ENCODE measurements at regions not wholly inside any gene's neighbourhood (a gene's known extent, or its start where the extent isn't known, plus 50 kb on each side); places are given as distances from the start of the nearest gene placed in this dataset.

DNA sequence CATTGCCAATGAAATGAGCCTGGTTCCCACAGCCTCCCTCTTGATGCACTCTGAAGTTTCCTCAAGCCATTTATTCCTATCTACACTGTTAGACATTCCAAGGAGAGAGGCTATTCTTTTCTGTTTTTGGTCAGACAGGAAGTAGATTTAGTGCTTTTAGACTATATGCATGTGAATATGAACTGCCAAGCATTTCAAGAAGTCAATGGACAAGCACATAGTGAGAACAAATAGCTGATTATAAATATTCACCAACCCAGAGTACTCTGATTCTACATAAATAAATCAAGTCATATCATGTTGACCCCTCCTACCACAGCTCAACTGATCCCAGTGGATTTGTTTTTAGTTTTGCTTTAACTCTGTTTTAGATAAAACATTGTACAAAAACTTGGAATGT lies 412.5 kb upstream of the RARB start:
- no peak for DNase-seq

GRCh38 chr3:25018909-25019308 lies 409.2 kb upstream of the RARB start:
- DNase-seq, result no peak

DNA sequence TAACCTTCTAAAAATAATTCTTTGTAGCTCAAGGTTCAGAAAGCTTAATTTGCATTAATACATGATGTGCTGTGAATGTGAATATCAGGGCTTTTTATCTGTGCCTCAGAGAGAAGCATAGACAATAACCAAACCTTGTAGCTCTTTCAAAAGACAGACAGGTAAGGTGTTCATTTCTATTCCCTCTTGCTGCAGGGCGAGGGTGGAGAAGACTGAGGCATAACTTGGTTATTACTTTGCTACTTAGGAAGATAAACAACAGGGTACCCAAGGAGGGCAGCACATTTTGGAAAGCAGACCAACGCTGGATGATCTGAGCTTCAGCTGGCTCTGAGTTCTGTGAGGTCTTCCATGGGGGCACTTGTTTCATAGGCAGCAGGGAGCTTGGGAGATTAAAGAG lies 408.6 kb upstream of the RARB start:
- no peak for DNase-seq

GRCh38 chr3:25021816-25022215 lies 406.2 kb upstream of the RARB start:
- DNase-seq, result no peak

DNA sequence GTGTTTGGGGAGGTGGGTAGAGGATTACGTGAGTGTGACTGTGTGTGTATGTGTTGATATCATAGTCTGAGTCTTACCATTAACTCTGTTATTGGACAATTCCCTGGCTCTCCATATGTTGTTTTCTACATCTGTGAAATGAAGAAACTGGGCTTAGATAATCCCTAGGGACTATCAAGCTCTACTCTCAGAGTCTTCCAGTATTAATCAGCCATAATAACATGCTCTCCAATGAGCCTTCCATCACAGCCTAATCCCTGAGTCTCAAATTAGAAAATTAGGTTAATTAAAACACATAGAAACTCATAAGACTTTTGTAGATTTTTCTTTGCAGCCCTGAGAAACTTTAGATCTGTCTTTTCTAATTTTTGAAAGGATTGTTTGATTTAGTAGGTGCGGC lies 404.2 kb upstream of the RARB start:
- no peak for DNase-seq

GRCh38 chr3:25025236-25025635 lies 402.8 kb upstream of the RARB start:
- DNase-seq, result no peak

- no peak for DNase-seq
These were observed 400.4 kb upstream of the RARB start for GRCh38 chr3:25027650-25028049.

DNA sequence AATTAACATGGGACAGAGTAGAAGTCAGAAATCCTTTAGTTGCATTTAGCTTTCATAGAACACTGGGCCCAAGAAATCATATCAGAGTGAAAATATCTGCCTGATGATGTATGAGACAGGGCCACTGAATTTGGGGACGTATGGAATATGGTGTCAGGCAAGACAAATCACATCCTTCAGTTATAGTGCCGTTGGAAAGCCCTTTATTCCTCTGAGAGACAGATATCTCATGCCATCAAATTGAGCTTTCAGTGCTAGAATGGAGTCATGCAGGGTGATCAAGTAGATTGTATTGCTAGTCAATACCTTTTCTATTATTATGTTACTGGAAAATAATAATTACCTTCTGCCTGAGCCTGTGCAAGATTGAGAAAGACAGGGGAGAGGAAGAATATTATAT lies 398.2 kb upstream of the RARB start:
- DNase-seq, result no peak

DNA sequence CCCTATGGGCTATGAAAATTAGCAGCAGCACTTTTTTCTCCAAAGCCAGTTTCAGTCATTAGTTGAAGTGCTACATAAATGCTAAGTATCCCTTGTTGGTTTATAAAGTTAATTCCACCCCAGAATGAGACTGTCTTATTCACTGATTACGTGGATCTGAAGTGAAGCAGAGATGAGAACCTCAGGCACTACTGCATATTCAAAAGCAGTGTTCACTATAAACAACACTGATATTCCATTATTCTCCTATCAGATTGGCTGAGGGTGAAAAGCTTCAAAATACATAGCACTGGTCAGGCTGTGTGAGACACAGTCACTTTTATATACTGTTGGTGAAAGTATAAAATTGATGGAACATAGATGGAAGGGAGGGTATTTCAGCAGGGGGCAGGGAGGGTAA lies 395.7 kb upstream of the RARB start:
- DNase-seq, result no peak

DNA sequence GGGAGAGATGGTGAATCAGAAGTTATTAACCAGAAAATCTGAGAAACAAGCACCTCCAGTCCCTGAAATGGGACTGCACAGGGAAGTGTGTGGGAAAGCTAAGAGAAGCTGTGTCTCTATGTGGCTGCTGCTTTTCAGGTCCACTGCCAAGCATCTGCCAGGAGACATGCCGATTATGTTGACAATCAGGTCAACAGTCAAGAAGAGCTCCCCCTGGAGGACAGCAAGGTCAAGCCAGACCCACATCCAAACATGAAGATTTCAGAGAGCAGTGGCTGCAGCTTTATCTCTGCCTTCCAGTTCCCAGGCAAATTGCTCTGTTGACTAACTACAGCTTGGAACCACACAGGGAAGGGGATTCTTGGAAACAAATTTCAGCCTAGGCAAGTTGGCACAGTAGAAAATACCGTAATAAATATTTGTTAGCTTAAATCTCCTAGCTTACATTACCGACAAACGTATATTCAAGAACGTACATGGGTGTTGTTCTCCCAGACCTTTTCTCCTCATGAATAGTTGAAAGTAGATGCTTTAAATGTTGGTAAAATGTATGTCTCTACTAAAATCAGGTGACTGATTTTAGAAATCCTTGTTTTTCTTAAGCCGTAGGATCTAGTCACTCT lies 394.5 kb upstream of the RARB start:
- DNase-seq, result no peak

- DNase-seq, result no peak
These were observed 392.5 kb upstream of the RARB start for GRCh38 chr3:25035526-25035925.

GRCh38 chr3:25036633-25037032 lies 391.4 kb upstream of the RARB start:
- DNase-seq, result no peak

GRCh38 chr3:25037049-25037547 lies 391.0 kb upstream of the RARB start:
- DNase-seq, result no peak

DNA sequence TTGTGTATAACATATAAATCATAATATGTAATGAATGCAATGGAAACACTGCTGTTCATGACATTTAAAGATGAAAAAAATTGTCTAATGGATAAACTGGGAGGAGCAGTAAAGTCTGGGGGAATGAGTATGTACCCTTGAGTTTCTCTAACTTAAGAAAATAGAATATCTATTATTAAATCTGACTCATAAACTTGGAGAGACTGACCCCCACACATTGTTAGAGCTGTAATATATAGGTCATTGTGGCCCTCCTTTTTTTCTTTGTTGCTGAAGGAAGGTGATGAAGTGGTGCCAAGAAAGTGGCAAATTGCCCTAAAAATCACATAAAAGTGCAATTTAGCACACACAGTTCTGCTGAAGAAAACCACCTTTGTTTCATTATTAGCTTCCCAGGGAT lies 389.8 kb upstream of the RARB start:
- no peak for DNase-seq

GRCh38 chr3:25038922-25039321 lies 389.1 kb upstream of the RARB start:
- no peak for DNase-seq

DNA sequence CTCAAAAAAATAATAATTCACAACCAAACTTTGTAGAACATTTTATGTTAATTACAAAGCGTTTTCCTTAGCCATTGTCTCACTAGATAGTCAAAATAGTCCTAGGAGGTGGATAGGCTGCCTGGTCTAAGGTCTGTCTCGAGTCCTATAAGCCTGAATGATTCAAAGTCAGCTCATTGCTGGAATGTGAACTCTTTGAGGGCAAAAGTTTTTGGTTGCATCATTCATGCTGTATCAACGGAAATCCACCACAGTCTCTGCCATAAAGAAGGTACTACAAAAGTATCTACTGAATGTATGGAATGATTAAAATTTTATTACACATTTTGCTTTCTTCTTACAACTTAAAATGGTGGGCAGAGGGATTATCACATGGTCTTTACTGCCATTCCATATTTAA lies 387.3 kb upstream of the RARB start:
- no peak for DNase-seq

- no peak for DNase-seq
These were observed 386.0 kb upstream of the RARB start for GRCh38 chr3:25041871-25042584.

- no peak for DNase-seq
These were observed 384.9 kb upstream of the RARB start for GRCh38 chr3:25043177-25043576.

DNA sequence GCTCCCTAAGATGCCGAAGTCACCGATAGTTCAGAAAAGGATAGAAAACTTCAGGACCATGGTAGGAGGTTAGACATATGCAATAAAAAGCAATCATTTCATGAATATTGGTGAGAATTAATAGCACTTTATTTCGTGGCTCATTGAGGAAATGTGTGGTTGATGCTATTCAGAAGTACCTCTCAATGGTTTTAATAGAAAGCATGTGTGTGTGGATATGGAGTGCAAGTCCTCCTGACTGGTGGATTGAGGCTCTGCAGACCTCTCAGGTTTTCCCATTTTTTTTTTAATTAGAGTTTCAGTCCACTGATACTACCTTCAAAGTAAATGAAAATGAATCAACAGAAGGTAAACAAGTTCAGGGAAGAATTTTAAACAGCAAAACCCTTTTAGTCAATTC lies 384.3 kb upstream of the RARB start:
- DNase-seq, result no peak

GRCh38 chr3:25044762-25045710 lies 383.0 kb upstream of the RARB start:
- DNase-seq, result no peak

- no peak for DNase-seq
These were observed 380.9 kb upstream of the RARB start for GRCh38 chr3:25046911-25047771.

GRCh38 chr3:25049304-25049703 lies 378.8 kb upstream of the RARB start:
- DNase-seq, result no peak

- no peak for DNase-seq
These were observed 374.7 kb upstream of the RARB start for GRCh38 chr3:25053360-25053759.

All from activated naive CD4-positive, alpha-beta T cell treated with anti-CD3 and anti-CD28 coated beads, Interleukin-2, amount 50 U/mL, for 16 hours (primary cell).